Left cardiac atrium (tissue), 4 donors: ENCODE measurements at regions not wholly inside any gene's neighbourhood (a gene's known extent, or its start where the extent isn't known, plus 50 kb on each side); places are given as distances from the start of the nearest gene placed in this dataset.

Experiments
- ATAC-seq, 2 donors: fragments of 200-7000 bp; cut with Tn5 transposase; one replicate each; pipeline ENCODE4 v1.9.1; 2020; ENCODE audit warnings: mild to moderate bottlenecking in 2 of 2, moderate library complexity in 2 of 2
- DNase-seq: peaks from one replicate; pipeline ENCODE4 v3.0.0-alpha.2; 2020
- intact Hi-C, 2 donors: fragments of 100-400 bp; cut with DNase I; formaldehyde crosslinking; loops; one replicate each; pipeline versions ENCODE4 v1.14.1 to v1.15.1; 2022 to 2023
- donor health status: DM: no; HTN: yes; CAD: no.
- donor health status: DM: no; HTN: yes; CAD: no; lungs with severe emphysema.
- donor health status: DM: yes; HTN: yes; CAD: no.
- donor health status: Dilated cardiomyopathy.

GRCh38 chr9:80440724-80441123 is 869.0 kb downstream of the TLE4 start:
- DNase-seq (no peak), ATAC-seq (no peak)
- intact Hi-C loops = no loop called here

- intact Hi-C loops = no loop called here
- no peak for DNase-seq
- ATAC-seq = no peak
Observed at GRCh38 chr9:80437825-80438224, 866.1 kb downstream of the TLE4 start.

GRCh38 chr9:80437091-80437640 is 865.4 kb downstream of the TLE4 start:
- ATAC-seq (no peak), DNase-seq (no peak)
- intact Hi-C loops = no loop called here

- intact Hi-C loops = no loop called here
- ATAC-seq = no peak
- no peak for DNase-seq
Observed at GRCh38 chr9:80435591-80435990, 863.8 kb downstream of the TLE4 start.

GRCh38 chr9:80426992-80427391 is 855.2 kb downstream of the TLE4 start:
- ATAC-seq (no peak), DNase-seq (no peak)
- intact Hi-C loops = no loop called here

GRCh38 chr9:80417211-80417773 is 845.5 kb downstream of the TLE4 start:
- intact Hi-C loops = no loop called here
- ATAC-seq = no peak
- no peak for DNase-seq

- no peak for ATAC-seq
- intact Hi-C loops = no loop called here
- DNase-seq = no peak
Observed at GRCh38 chr9:80410106-80410505, 838.3 kb downstream of the TLE4 start.

- intact Hi-C loops = no loop called here
- no peak for DNase-seq
- ATAC-seq = no peak
Observed at GRCh38 chr9:80407220-80407619, 835.5 kb downstream of the TLE4 start.

GRCh38 chr9:80401243-80401642 is 829.5 kb downstream of the TLE4 start:
- ATAC-seq = no peak
- no peak for DNase-seq
- intact Hi-C loops = no loop called here

GRCh38 chr9:80400624-80401230 is 829.0 kb downstream of the TLE4 start:
- intact Hi-C loops = no loop called here
- no peak for ATAC-seq
- DNase-seq = no peak

- intact Hi-C loops = no loop called here
- no peak for DNase-seq
- ATAC-seq = no peak
Observed at GRCh38 chr9:80399606-80400005, 827.8 kb downstream of the TLE4 start.

GRCh38 chr9:80387828-80388227 is 816.1 kb downstream of the TLE4 start:
- DNase-seq (no peak), ATAC-seq (no peak)
- intact Hi-C loops = no loop called here

GRCh38 chr9:80385246-80385645 is 813.5 kb downstream of the TLE4 start:
- DNase-seq (no peak), ATAC-seq (no peak)
- intact Hi-C loops = no loop called here

GRCh38 chr9:80383331-80383730 is 811.6 kb downstream of the TLE4 start:
- ATAC-seq (no peak), DNase-seq (no peak)
- intact Hi-C loops = no loop called here

GRCh38 chr9:80382211-80382891 is 810.6 kb downstream of the TLE4 start:
- ATAC-seq (peak in 1 of 2 donors; percentile 96), DNase-seq (no peak)
- intact Hi-C loops = no loop called here

GRCh38 chr9:80380301-80380700 is 808.5 kb downstream of the TLE4 start:
- intact Hi-C loops = no loop called here
- DNase-seq = no peak
- ATAC-seq = no peak

- no peak for ATAC-seq
- no peak for DNase-seq
- intact Hi-C loops = no loop called here
Observed at GRCh38 chr9:80378669-80379293, 807.0 kb downstream of the TLE4 start.

- no peak for ATAC-seq
- intact Hi-C loops = no loop called here
- no peak for DNase-seq
Observed at GRCh38 chr9:80376180-80376579, 804.4 kb downstream of the TLE4 start.

- ATAC-seq = no peak
- intact Hi-C loops = no loop called here
- no peak for DNase-seq
Observed at GRCh38 chr9:80375477-80375876, 803.7 kb downstream of the TLE4 start.

- intact Hi-C loops = no loop called here
Observed at GRCh38 chr9:80369641-80370040, 797.9 kb downstream of the TLE4 start.

More at GRCh38 chr9:80369641-80370040, 797.9 kb downstream of the TLE4 start:
- ATAC-seq = peak in 1 of 2 donors; percentile 72
- no peak for DNase-seq
